SK-N-DZ (cell line): ENCODE measurements at regions not wholly inside any gene's neighbourhood (a gene's known extent, or its start where the extent isn't known, plus 50 kb on each side); places are given as distances from the start of the nearest gene placed in this dataset.

ENCODE experiments used
- DNase-seq: peaks from one replicate; pipeline ENCODE4 v3.0.0-alpha.2; 2015; ENCODE audit warnings: low spot score

- DNase-seq = peak; percentile 94
Observed at GRCh38 chr6:71420693-71421328, 132.2 kb downstream of the OGFRL1 start.

DNA sequence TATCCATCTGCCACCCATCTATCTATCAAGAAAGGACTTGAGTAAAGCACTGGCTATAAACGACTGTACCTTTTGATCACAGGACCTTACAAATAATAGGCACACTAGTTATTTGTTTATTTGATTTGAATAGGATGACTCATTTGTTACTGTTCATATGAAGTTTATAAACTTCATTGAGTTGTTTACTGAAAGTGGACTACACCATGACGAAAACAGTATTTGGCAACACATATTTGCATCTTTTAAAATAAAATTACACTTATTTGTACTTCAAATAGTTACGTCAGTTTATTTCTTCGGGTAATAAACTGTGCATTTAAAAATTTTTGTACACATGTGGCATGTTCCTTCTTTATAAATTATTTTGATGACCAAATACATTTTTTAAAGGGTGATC, 133.0 kb downstream of the OGFRL1 start:
- no peak for DNase-seq

DNA sequence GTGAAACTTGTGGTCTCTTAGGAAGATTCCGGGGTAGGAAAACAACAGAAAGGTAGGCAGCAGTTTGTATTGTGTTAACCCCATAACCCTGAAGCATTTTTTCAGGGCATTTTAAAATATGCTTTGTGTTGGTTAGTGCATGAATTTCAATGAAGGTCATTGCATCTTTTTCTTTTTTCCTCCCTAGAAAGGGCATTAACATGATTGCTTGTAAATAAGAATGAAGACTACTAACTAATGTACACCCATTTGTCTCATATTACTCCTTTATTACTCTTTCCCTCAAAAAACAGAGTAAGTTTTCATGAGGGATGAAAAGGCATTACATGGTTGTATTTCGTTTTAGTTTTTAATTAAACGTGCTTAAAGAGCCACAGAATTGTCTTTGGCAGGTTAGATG, 141.4 kb downstream of the OGFRL1 start:
- DNase-seq = no peak

DNA sequence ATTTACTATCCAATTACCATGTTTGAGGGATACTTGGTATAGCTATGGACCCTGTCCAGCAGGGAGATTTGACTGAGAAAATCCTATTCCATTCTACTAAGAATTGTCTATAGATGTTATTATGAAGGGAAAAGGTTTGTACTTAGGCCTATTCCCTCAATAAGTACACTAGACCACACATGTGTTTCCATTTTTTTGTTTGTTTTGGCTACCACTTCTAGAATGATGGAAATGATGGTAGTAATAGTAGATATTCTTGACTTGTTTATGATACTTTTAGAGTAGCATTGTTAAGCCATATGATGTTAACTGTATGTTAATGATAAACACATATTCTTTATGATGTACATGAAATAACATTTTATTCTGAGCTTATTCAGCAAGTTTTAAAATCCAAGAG, 144.8 kb downstream of the OGFRL1 start:
- no peak for DNase-seq

DNA sequence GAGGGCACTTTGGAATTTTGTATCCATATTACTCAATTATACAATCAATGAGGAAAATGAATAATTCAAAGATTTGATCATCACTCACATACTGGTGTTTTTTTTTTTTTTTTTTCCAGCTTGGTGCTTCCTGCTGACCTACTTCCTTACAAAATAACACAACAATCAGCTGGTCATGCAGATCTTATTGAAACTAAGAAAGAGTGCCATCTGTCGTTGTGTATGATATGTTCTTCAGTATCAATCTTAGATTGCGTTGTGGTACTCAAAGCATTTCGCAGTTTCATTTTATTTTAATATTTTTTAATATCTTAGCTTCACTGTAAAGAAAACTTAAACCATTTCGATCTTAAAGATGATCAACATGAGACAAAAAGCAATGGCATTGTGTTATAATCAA, 155.6 kb downstream of the OGFRL1 start:
- no peak for DNase-seq

GRCh38 chr6:71446057-71446456, 157.4 kb downstream of the OGFRL1 start:
- DNase-seq = no peak

- no peak for DNase-seq
Observed at GRCh38 chr6:71446470-71446869, 157.9 kb downstream of the OGFRL1 start.

DNA sequence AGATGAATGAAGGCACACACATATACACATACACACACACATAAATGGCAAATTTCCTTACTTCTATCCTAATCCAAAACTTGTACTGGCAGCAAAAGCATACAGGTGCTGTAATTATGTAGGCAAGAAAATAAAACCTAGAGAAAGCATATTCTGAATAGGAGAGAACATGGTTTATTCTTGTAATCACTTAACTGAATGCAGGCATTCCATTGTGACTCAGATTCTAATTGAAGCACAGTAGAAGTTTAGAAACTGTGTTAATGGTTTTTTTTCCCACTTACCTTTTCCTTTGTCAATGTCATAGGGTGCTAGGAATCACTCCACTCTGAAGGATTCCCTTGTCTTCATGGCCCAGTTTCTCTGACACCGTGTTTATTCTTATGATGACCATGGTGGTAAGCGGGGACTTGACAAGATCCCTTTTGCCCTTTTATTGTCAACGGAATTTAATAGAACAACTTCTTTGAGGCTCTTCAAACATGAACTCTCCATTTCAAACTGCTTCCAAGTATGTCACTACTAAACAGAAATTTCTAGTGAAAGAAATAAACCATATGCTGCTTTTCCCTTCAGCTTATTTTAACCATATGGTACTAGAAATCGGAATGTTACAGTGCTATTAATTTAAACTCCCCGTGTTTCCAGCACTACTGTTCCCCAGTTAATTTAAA, 164.2 kb downstream of the OGFRL1 start:
- DNase-seq = no peak

DNA sequence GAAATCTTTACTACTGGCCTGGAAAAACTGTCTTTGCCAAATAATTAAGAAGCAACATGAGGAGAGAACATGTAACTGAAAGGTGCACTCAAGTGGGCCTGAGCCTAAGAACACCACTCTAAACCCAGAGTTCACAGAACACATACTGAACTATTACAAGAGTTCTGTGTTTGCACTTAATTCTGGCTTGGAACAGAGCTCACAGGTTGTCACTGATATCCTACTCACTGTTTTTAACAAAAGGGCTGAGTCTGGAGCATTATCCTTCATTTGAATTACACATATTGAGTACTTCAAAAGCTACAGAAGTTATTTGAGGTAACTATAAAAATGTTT, 164.7 kb downstream of the OGFRL1 start:
- DNase-seq = no peak

GRCh38 chr6:71454056-71454455, 165.4 kb downstream of the OGFRL1 start:
- no peak for DNase-seq

- DNase-seq = no peak
Observed at GRCh38 chr6:71457929-71458328, 169.3 kb downstream of the OGFRL1 start.

DNA sequence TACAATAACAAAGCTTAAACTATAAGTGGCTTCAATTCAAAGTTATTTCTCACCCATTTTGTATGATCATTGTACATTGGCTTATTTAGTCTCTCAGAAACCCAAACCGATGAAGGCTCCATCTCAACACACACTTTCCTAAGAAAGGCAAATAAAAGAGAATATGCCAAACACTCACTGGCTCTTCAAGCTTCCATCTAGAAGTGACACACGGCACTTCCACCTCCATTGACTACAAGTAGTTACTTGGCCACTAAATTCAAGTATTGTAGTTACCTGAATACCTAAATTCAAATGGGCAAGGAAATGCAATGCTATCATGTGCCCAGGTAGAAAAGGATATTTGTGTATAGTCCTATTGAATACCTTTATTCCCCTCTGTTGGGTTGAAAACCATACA, 170.6 kb downstream of the OGFRL1 start:
- DNase-seq = no peak

- no peak for DNase-seq
Observed at GRCh38 chr6:71460933-71461332, 172.3 kb downstream of the OGFRL1 start.

DNA sequence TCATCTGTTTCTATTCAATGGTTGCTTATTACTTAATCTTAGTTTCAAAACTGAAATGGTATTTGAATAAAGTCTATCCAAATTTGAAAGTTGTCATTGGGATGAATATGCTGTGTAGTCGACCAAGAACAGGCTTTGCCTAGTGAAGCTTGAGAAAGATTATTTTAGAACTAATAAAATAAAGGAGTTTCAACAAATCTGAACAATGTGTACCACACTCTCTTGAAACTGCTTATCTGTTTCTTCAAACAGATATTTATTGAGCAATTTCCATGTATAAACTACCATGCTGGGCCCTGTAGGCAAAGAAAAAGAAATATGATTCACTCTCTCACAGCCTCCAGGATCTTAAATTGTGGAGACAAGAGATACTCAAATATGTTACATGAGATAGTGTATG, 174.4 kb downstream of the OGFRL1 start:
- no peak for DNase-seq

DNA sequence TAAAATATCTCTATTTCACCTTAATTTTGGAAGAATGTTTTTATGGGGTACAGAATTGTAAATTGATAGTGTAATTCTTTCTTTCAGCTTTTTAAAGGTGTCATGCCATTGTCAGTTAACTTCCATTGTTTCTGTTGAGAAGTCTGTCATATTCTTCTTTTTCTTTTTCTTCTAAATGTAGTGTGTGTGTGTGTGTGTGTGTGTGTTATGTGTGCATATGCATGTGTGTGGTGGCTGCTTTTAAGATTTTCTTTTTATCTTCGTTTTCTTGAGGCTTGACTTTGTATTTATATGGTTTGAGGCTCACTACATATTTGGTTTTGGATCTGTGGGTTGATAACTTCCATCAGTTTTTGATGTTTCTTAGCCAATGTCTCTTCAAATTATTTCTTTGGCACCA, 176.5 kb downstream of the OGFRL1 start:
- no peak for DNase-seq

GRCh38 chr6:71466362-71466761, 177.8 kb downstream of the OGFRL1 start:
- DNase-seq = no peak

- no peak for DNase-seq
Observed at GRCh38 chr6:71468038-71468437, 179.4 kb downstream of the OGFRL1 start.

DNA sequence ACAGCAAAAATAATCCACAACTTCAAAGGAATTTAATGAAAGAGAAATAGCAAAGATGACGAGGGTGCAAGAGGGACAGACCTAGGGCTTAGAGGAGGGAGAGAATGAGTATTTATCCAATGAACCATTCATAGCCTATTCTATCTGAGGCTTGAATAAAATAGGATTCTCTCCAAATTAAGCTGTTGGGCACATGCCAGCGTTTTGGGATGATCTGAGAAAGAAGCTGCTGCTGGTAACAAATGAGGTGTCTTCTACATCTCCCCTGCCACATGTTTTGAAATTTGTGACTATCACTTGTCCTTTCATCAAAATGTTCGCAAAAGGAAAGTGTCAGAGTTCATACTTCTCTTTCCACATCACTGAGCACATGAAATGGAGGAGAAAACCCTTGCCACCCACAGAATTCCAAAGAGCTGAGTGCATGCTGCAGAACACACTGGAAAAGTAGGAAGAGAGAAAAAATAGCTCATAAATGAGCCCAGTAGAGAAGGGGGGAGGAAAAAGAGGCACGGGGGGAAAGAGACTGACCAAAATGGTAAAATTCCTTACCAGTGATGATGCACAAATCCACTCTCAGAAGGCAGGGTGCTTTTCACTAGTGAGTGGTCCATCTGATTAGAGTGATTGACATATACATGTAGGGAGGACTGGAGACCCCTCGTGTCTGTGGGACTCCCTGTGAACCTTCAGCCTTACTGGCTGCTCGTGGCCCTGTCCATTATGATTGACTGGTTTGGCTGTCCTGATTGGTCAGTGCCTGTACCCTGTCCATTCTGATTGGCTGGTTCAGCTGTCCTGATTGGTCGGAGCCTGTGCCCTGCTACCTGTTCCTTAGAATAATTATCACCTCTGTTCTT, 180.5 kb downstream of the OGFRL1 start:
- no peak for DNase-seq

- no peak for DNase-seq
Observed at GRCh38 chr6:71471718-71472117, 183.1 kb downstream of the OGFRL1 start.

GRCh38 chr6:71473926-71474325, 185.3 kb downstream of the OGFRL1 start:
- no peak for DNase-seq

GRCh38 chr6:71474942-71475341, 186.3 kb downstream of the OGFRL1 start:
- DNase-seq = no peak

DNA sequence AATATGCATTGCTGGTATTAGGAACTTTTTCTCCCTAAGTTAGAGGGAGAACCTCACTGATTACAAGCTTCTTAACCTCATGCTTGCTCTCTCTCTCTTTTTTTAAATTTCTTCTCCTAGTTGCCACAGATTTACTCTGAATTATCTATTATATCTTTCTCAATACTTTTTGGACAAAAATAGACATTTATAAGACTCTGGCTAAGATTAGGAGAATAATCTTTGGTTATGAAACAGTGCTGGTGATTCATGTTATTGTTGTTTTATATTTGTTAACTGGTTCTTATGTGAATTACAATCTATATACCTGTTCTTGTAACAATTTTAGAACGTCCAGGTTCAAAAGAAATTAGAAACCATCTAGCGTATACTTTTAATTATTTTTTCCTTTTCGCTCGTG, 187.8 kb downstream of the OGFRL1 start:
- no peak for DNase-seq

DNA sequence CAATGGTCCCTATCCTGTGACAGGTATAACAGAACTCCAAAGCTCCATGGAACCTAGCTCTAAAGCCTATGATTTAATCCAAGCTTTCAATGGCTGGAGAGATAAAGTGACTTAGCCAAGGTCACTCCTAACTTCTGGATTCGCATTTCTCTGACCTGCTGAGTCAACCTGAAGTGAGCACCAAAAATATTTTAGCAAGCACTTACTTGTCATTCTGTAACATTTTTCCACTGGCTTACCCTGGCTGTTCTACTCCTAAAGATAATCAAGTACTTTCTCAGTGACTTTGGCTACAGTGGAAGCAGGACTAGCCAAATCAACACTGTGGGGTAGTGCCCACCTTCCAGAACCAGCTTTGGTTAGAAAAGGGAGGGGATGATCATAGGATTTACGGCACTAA, 188.3 kb downstream of the OGFRL1 start:
- no peak for DNase-seq
